ENCODE measurements at regions not wholly inside any gene's neighbourhood (a gene's known extent, or its start where the extent isn't known, plus 50 kb on each side); places are given as distances from the start of the nearest gene placed in this dataset.
A peak's percentile ranks its signal among the peaks of the same experiment; 100 is the strongest.

GRCh38 chr13:90188351-90188636, 1159.2 kb upstream of the MIR17HG start (continued):
- TF ChIP-seq, protein P1, sequence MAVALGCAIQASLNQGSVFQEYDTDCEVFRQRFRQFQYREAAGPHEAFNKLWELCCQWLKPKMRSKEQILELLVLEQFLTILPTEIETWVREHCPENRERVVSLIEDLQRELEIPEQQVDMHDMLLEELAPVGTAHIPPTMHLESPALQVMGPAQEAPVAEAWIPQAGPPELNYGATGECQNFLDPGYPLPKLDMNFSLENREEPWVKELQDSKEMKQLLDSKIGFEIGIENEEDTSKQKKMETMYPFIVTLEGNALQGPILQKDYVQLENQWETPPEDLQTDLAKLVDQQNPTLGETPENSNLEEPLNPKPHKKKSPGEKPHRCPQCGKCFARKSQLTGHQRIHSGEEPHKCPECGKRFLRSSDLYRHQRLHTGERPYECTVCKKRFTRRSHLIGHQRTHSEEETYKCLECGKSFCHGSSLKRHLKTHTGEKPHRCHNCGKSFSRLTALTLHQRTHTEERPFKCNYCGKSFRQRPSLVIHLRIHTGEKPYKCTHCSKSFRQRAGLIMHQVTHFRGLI (CRISPR knock-in tag; IDR thresholded peaks at IDR 0.05), result 0 out of 2 replicates have a peak, but pooled peaks have one; percentile 65

- Histone ChIP-seq H3K36me3 (ENCODE audit: control insufficient read depth, insufficient read depth, low read length) (no peaks in the 10 kb centered on the region), H2AFZ (ENCODE audit: low read depth, low read length) (no peak overlapping the region), H3K27ac (ENCODE audit: extremely low read depth, low read depth, low read length) (no peak overlapping the region), H3K9me3 (replicated peaks; ENCODE audit: control insufficient read depth, insufficient read depth, low read depth, low read length) (peaks cover 2% of the 10 kb centered on the region; the same call in 1 of the 2 replicates), H3K27me3 (ENCODE audit: control insufficient read depth in 2 of 2, insufficient read depth in 2 of 2, low read length in 2 of 2) (no peaks in the 10 kb centered on the region), H3K9me1 (ENCODE audit: control insufficient read depth, insufficient read depth, low read length) (no peaks in the 10 kb centered on the region), H3K4me2 (ENCODE audit: insufficient read depth, low read length) (no peak overlapping the region), H4K20me1 (replicated peaks; ENCODE audit: control insufficient read depth, insufficient read depth, low read length) (no peaks in the 10 kb centered on the region), H3K4me3 (no peak overlapping the region), H3K9ac (ENCODE audit: insufficient read depth in 1 of 2, low read depth in 2 of 2, low read length in 2 of 2) (no peak overlapping the region), H3K79me2 (ENCODE audit: control insufficient read depth, insufficient read depth, low read length) (no peaks in the 10 kb centered on the region), H3K4me1 (replicated peaks in 1 of 2; ENCODE audit: control insufficient read depth in 2 of 2, insufficient read depth in 2 of 2, low read length in 2 of 2) (no peaks in the 10 kb centered on the region)
- ATAC-seq (no peak), DNase-seq (ENCODE audit: extremely low read depth in 1 of 4, low spot score in 3 of 4) (no peak), FAIRE-seq (no peak)
- POLR2A ChIA-PET, result no interaction called here
- in situ Hi-C loops (cut with MboI), result no loop called here
- 2% methylated on average over 2 of the region's 2 CpGs for WGBS (ENCODE audit: insufficient coverage, low coverage, missing lambda C conversion rate)
- intact Hi-C loops (cut with micrococcal nuclease), result no loop called here
- CTCF ChIA-PET (ENCODE audit: low intra/inter-chr PET ratio), result no interaction called here
- TF ChIP-seq BDP1 (IDR thresholded peaks at IDR 0.05; ENCODE audit: insufficient read depth, insufficient read length) (peak; percentile 11), SMC3 (conservative IDR thresholded peaks at IDR 0.05; ENCODE audit: insufficient read depth, low read depth, low read length) (0 out of 2 replicates have a peak, but pooled peaks have one; percentile 5), POLR3A (IDR thresholded peaks at IDR 0.05; ENCODE audit: borderline replicate concordance, extremely low read depth, insufficient read depth, insufficient read length) (peak; percentile 2)
- TF ChIP-seq, protein P2, sequence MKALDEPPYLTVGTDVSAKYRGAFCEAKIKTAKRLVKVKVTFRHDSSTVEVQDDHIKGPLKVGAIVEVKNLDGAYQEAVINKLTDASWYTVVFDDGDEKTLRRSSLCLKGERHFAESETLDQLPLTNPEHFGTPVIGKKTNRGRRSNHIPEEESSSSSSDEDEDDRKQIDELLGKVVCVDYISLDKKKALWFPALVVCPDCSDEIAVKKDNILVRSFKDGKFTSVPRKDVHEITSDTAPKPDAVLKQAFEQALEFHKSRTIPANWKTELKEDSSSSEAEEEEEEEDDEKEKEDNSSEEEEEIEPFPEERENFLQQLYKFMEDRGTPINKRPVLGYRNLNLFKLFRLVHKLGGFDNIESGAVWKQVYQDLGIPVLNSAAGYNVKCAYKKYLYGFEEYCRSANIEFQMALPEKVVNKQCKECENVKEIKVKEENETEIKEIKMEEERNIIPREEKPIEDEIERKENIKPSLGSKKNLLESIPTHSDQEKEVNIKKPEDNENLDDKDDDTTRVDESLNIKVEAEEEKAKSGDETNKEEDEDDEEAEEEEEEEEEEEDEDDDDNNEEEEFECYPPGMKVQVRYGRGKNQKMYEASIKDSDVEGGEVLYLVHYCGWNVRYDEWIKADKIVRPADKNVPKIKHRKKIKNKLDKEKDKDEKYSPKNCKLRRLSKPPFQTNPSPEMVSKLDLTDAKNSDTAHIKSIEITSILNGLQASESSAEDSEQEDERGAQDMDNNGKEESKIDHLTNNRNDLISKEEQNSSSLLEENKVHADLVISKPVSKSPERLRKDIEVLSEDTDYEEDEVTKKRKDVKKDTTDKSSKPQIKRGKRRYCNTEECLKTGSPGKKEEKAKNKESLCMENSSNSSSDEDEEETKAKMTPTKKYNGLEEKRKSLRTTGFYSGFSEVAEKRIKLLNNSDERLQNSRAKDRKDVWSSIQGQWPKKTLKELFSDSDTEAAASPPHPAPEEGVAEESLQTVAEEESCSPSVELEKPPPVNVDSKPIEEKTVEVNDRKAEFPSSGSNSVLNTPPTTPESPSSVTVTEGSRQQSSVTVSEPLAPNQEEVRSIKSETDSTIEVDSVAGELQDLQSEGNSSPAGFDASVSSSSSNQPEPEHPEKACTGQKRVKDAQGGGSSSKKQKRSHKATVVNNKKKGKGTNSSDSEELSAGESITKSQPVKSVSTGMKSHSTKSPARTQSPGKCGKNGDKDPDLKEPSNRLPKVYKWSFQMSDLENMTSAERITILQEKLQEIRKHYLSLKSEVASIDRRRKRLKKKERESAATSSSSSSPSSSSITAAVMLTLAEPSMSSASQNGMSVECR (CRISPR knock-in tag; IDR thresholded peaks at IDR 0.05), result no peak
- BruUV-seq (replicated peaks), result no TSS peak
Observed at GRCh38 chr13:90197722-90198121, 1149.8 kb upstream of the MIR17HG start.

All from K562 (cell line).